ENCODE measurements at regions not wholly inside any gene's neighbourhood (a gene's known extent, or its start where the extent isn't known, plus 50 kb on each side); places are given as distances from the start of the nearest gene placed in this dataset.

DNA sequence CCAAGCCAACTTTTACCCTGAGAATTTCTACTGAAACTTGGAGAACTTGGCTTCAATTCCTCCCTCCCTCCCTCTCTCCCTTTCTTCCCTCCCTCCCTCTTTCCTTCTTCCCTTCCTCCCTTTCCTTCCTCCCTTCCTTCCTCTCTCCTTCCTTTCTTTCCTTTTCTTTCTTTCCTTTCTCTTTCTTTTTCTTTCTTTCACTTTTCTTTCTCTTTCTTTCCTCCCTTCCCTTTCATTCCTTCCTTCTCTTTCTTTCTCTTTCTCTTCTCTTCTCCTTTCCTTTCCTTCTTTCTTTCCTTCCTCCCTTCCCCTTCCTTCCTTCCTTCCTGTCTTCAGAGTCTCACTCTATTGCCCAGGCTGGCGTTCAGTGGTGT is 268.1 kb upstream of the SDK2 start:
- TF ChIP-seq, protein P1, sequence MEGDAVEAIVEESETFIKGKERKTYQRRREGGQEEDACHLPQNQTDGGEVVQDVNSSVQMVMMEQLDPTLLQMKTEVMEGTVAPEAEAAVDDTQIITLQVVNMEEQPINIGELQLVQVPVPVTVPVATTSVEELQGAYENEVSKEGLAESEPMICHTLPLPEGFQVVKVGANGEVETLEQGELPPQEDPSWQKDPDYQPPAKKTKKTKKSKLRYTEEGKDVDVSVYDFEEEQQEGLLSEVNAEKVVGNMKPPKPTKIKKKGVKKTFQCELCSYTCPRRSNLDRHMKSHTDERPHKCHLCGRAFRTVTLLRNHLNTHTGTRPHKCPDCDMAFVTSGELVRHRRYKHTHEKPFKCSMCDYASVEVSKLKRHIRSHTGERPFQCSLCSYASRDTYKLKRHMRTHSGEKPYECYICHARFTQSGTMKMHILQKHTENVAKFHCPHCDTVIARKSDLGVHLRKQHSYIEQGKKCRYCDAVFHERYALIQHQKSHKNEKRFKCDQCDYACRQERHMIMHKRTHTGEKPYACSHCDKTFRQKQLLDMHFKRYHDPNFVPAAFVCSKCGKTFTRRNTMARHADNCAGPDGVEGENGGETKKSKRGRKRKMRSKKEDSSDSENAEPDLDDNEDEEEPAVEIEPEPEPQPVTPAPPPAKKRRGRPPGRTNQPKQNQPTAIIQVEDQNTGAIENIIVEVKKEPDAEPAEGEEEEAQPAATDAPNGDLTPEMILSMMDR (conservative IDR thresholded peaks at IDR 0.05 in 1 of 2, IDR thresholded peaks at IDR 0.05 in 1 of 2; ENCODE audit: extremely low read depth in 1 of 2, insufficient read depth in 1 of 2, low read depth in 1 of 2, low read length in 2 of 2), result no peak
- TF ChIP-seq EZH2 (IDR thresholded peaks at IDR 0.05; ENCODE audit: borderline replicate concordance, low read length), result no peak
